SH-SY5Y (cell line): ENCODE measurements at regions not wholly inside any gene's neighbourhood (a gene's known extent, or its start where the extent isn't known, plus 50 kb on each side); places are given as distances from the start of the nearest gene placed in this dataset.

Source experiments
- GATA2 ChIP-seq: IDR thresholded peaks from 2 replicates; pipeline ENCODE4 v1.6.1; 2011; ENCODE audit warnings: mild to moderate bottlenecking, low read depth, low read length
- GATA3 ChIP-seq: IDR thresholded peaks from 2 replicates; pipeline ENCODE4 v1.6.1; 2011; ENCODE audit warnings: low read depth, mild to moderate bottlenecking, low read length, moderate library complexity

DNA sequence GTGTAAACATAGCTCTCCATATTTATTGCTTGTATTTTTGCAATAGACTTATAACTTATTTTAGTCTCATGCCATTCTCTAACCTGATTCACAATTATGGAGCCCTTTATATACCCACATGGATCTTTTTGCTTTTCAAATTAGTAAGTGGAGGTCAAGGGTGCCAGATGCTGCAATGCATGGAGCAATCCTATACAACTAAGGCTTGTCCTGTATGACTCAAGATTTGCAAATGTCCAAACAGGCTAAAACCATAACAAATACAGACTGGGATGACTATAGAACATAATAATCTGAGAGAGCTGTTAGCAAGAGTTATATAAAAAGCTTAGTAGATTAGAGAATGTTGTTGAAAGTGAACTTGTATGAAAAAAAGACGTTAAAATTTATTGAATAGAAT lies 690.4 kb upstream of the NRXN1 start:
- no peak for TF ChIP-seq GATA2
- no peak for TF ChIP-seq GATA3
